Astrocyte (in vitro differentiated cells and primary cell): ENCODE measurements at regions not wholly inside any gene's neighbourhood (a gene's known extent, or its start where the extent isn't known, plus 50 kb on each side); places are given as distances from the start of the nearest gene placed in this dataset.

Experiments used
- DNase-seq: peaks from one replicate; pipeline ENCODE4 v3.0.0-alpha.2; 2010; ENCODE audit warnings: low read depth
- FAIRE-seq: peaks from 2 replicates; lab custom pipeline; 2011; peaks lifted over from hg19 to GRCh38; lab: Jason Lieb, UNC
- H2AFZ ChIP-seq: 2 replicates; pipeline ENCODE4 v1.6.0; 2012; ENCODE audit warnings: low read depth, low read length, inconsistent platforms
- H3K27ac ChIP-seq: 2 replicates; pipeline ENCODE4 v1.5.1; 2011; ENCODE audit warnings: low read depth, low read length, inconsistent platforms
- H3K27me3 ChIP-seq: 2 replicates; pipeline ENCODE4 v1.6.0; 2011; ENCODE audit warnings: low read length, inconsistent platforms; ENCODE audit not compliant: insufficient read depth
- H3K36me3 ChIP-seq: 2 replicates; pipeline ENCODE4 v1.5.1; 2011; ENCODE audit warnings: low read length, inconsistent platforms; ENCODE audit not compliant: insufficient read depth
- H3K4me1 ChIP-seq: 2 replicates; pipeline ENCODE4 v1.5.1; 2011; ENCODE audit warnings: low read length, inconsistent platforms; ENCODE audit not compliant: insufficient read depth
- H3K4me2 ChIP-seq: 2 replicates; pipeline ENCODE4 v1.6.0; 2012; ENCODE audit warnings: low read length, inconsistent platforms
- H3K4me3 ChIP-seq: 2 replicates; pipeline ENCODE4 v1.5.1; 2011; ENCODE audit warnings: low read depth, mild to moderate bottlenecking, low read length, inconsistent platforms; ENCODE audit not compliant: insufficient read depth
- H3K79me2 ChIP-seq: 2 replicates; pipeline ENCODE4 v1.6.0; 2012; ENCODE audit warnings: mild to moderate bottlenecking, low read length, inconsistent platforms; ENCODE audit not compliant: insufficient read depth
- H3K9ac ChIP-seq: 2 replicates; pipeline ENCODE4 v1.6.0; 2012; ENCODE audit warnings: mild to moderate bottlenecking, low read length, inconsistent platforms
- H3K9me3 ChIP-seq: 2 replicates; pipeline ENCODE4 v1.5.1; 2012; ENCODE audit warnings: low read depth, mild to moderate bottlenecking, low read length, inconsistent platforms; ENCODE audit not compliant: insufficient read depth
- H4K20me1 ChIP-seq: 2 replicates; pipeline ENCODE4 v1.6.0; 2012; ENCODE audit warnings: low read length, inconsistent platforms; ENCODE audit not compliant: insufficient read depth
- H3K27ac Mint-ChIP-seq: one replicate; pipeline ENCODE4 v1.8.0; 2021; ENCODE audit warnings: mild to moderate bottlenecking, mixed read lengths; ENCODE audit not compliant: unreplicated experiment
- H3K27me3 Mint-ChIP-seq: one replicate; pipeline ENCODE4 v1.8.0; 2021; ENCODE audit warnings: low read depth, mixed read lengths; ENCODE audit not compliant: unreplicated experiment
- H3K36me3 Mint-ChIP-seq: one replicate; pipeline ENCODE4 v1.8.0; 2021; ENCODE audit warnings: low read depth, mixed read lengths; ENCODE audit not compliant: unreplicated experiment
- H3K4me1 Mint-ChIP-seq: one replicate; pipeline ENCODE4 v1.8.0; 2021; ENCODE audit warnings: low read depth, mixed read lengths; ENCODE audit not compliant: unreplicated experiment
- H3K4me3 Mint-ChIP-seq: one replicate; pipeline ENCODE4 v1.8.0; 2021; ENCODE audit warnings: mild to moderate bottlenecking, moderate library complexity, mixed read lengths; ENCODE audit not compliant: unreplicated experiment
- H3K9me3 Mint-ChIP-seq: one replicate; pipeline ENCODE4 v1.8.0; 2021; ENCODE audit warnings: mild to moderate bottlenecking, mixed read lengths; ENCODE audit not compliant: unreplicated experiment
- EZH2 ChIP-seq: IDR thresholded peaks from 2 replicates; pipeline ENCODE4 v1.6.1; 2012; ENCODE audit warnings: mild to moderate bottlenecking, low read length, inconsistent platforms; ENCODE audit not compliant: insufficient read depth
- TF ChIP-seq, protein P1 (sequence below): IDR thresholded peaks from 2 replicates; pipeline ENCODE4 v1.5.1; 2011; ENCODE audit warnings: low read depth, mild to moderate bottlenecking, inconsistent platforms, low read length, moderate library complexity; ENCODE audit not compliant: insufficient read depth

DNA sequence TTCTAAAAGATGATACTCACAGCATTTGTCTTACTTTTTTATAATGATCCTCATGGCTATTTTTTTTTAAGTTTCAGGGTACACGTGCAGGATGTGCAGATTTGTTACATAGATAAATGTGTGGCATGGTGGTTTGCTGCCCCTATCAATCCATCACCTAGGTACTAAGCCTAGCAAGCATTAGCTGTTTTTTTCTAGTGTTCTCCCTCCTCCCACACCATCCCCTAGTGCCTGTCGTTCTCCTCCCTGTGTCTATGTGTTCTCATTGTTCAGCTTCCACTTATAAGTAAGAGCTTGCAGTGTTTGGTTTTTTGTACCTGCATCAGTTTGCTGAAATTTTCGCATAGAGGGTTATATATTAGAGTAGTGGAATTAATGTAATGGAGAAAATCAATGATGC lies 189.1 kb upstream of the CDH12 start:
- Histone ChIP-seq H3K4me1 (no peaks in the 10 kb centered on the region), H3K4me2 (no peak overlapping the region), H4K20me1 (no peaks in the 10 kb centered on the region), H3K27ac (no peak overlapping the region), H3K79me2 (no peaks in the 10 kb centered on the region), H3K9ac (no peak overlapping the region), H3K4me3 (no peak overlapping the region), H3K9me3 (no peaks in the 10 kb centered on the region), H3K27me3 (no peaks in the 10 kb centered on the region), H2AFZ (no peak overlapping the region), H3K36me3 (no peaks in the 10 kb centered on the region)
- no peak overlapping the region for H3K4me3 Mint-ChIP-seq
- TF ChIP-seq, protein P1, sequence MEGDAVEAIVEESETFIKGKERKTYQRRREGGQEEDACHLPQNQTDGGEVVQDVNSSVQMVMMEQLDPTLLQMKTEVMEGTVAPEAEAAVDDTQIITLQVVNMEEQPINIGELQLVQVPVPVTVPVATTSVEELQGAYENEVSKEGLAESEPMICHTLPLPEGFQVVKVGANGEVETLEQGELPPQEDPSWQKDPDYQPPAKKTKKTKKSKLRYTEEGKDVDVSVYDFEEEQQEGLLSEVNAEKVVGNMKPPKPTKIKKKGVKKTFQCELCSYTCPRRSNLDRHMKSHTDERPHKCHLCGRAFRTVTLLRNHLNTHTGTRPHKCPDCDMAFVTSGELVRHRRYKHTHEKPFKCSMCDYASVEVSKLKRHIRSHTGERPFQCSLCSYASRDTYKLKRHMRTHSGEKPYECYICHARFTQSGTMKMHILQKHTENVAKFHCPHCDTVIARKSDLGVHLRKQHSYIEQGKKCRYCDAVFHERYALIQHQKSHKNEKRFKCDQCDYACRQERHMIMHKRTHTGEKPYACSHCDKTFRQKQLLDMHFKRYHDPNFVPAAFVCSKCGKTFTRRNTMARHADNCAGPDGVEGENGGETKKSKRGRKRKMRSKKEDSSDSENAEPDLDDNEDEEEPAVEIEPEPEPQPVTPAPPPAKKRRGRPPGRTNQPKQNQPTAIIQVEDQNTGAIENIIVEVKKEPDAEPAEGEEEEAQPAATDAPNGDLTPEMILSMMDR = no peak
- TF ChIP-seq EZH2 = no peak
- FAIRE-seq = no peak
- H3K27ac Mint-ChIP-seq = no peak overlapping the region
- no peak for DNase-seq
- no peaks in the 10 kb centered on the region for H3K4me1 Mint-ChIP-seq
- H3K36me3 Mint-ChIP-seq = no peaks in the 10 kb centered on the region
- H3K9me3 Mint-ChIP-seq = no peaks in the 10 kb centered on the region
- H3K27me3 Mint-ChIP-seq = no peaks in the 10 kb centered on the region

DNA sequence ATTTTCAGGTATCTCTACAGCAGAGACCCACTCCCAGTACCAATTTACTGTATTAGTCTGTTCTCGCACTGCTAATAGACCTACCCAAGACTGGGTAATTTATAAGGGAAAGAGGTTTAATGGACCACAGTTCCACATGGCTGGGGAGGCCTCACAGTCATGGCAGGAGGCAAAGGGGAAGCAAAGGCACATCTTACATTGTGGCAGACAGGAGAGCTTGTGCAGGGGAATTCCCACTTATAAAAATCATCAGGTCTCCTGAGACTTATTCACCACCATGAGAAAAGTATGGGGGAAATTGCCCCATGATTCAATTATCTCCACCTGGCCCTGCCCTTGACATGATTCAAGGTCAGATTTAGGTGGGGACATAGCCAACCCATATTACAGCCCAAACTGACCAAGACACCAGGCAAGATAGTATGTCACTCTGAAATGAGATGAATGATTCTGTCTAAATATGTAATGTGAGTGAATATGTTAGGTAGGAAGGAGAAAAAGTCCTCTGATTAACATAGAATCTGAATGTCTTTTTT lies 182.5 kb upstream of the CDH12 start:
- TF ChIP-seq, protein P1 = no peak
- no peak for TF ChIP-seq EZH2
- no peaks in the 10 kb centered on the region for H3K36me3 ChIP-seq
- H3K27ac ChIP-seq = no peak overlapping the region
- H2AFZ ChIP-seq = no peak overlapping the region
- Mint-ChIP-seq H3K27ac (no peak overlapping the region), H3K36me3 (no peaks in the 10 kb centered on the region), H3K27me3 (no peaks in the 10 kb centered on the region), H3K4me1 (no peaks in the 10 kb centered on the region), H3K9me3 (no peaks in the 10 kb centered on the region), H3K4me3 (no peak overlapping the region)
- H3K4me1 ChIP-seq = no peaks in the 10 kb centered on the region
- DNase-seq (no peak), FAIRE-seq (no peak)
- no peak overlapping the region for H3K9ac ChIP-seq
- no peaks in the 10 kb centered on the region for H3K79me2 ChIP-seq
- H3K9me3 ChIP-seq = no peaks in the 10 kb centered on the region
- H3K27me3 ChIP-seq = no peaks in the 10 kb centered on the region
- no peaks in the 10 kb centered on the region for H4K20me1 ChIP-seq
- no peak overlapping the region for H3K4me3 ChIP-seq
- H3K4me2 ChIP-seq = no peak overlapping the region

- Histone ChIP-seq H3K27ac (no peak overlapping the region), H4K20me1 (no peaks in the 10 kb centered on the region), H3K9me3 (no peaks in the 10 kb centered on the region), H3K79me2 (no peaks in the 10 kb centered on the region), H3K36me3 (no peaks in the 10 kb centered on the region), H3K4me2 (no peak overlapping the region), H3K9ac (no peak overlapping the region), H3K4me3 (no peak overlapping the region), H2AFZ (no peak overlapping the region), H3K4me1 (no peaks in the 10 kb centered on the region), H3K27me3 (no peaks in the 10 kb centered on the region)
- H3K4me1 Mint-ChIP-seq = no peaks in the 10 kb centered on the region
- no peak overlapping the region for H3K4me3 Mint-ChIP-seq
- DNase-seq = no peak
- H3K27ac Mint-ChIP-seq = no peak overlapping the region
- H3K9me3 Mint-ChIP-seq = no peaks in the 10 kb centered on the region
- H3K36me3 Mint-ChIP-seq = no peaks in the 10 kb centered on the region
- FAIRE-seq = no peak
- no peak for TF ChIP-seq EZH2
- TF ChIP-seq, protein P1 = no peak
- no peaks in the 10 kb centered on the region for H3K27me3 Mint-ChIP-seq
These were observed 180.7 kb upstream of the CDH12 start for GRCh38 chr5:23033864-23034263.
